ENCODE measurements at regions not wholly inside any gene's neighbourhood (a gene's known extent, or its start where the extent isn't known, plus 50 kb on each side); places are given as distances from the start of the nearest gene placed in this dataset.

- H3K27me3 Mint-ChIP-seq (ENCODE audit: low read depth, poor library complexity), result peaks cover 7% of the 10 kb centered on the region
- H3K4me1 Mint-ChIP-seq, result peaks cover 61% of the 10 kb centered on the region
- no peaks in the 10 kb centered on the region for H3K9me3 Mint-ChIP-seq
- no peaks in the 10 kb centered on the region for H3K36me3 Mint-ChIP-seq (ENCODE audit: low read depth)
- TF ChIP-seq CTCF (IDR thresholded peaks at IDR 0.05), result no peak
- DNase-seq, result no peak
- H3K4me3 Mint-ChIP-seq, result no peak overlapping the region
- H3K27ac Mint-ChIP-seq, result no peak overlapping the region
Observed at GRCh38 chr2:176494949-176495353, 225.7 kb downstream of the MTX2 start.

- Mint-ChIP-seq H3K4me1 (peaks cover 55% of the 10 kb centered on the region), H3K4me3 (no peak overlapping the region), H3K27me3 (ENCODE audit: low read depth, poor library complexity) (peaks cover 3% of the 10 kb centered on the region), H3K9me3 (no peaks in the 10 kb centered on the region), H3K36me3 (ENCODE audit: low read depth) (no peaks in the 10 kb centered on the region), H3K27ac (no peak overlapping the region)
- DNase-seq, result no peak
- TF ChIP-seq CTCF (IDR thresholded peaks at IDR 0.05), result no peak
Observed at GRCh38 chr2:176495826-176496225, 226.6 kb downstream of the MTX2 start.

- TF ChIP-seq CTCF (IDR thresholded peaks at IDR 0.05), result no peak
- no peak for DNase-seq
- H3K4me1 Mint-ChIP-seq, result peaks cover 55% of the 10 kb centered on the region
- H3K27me3 Mint-ChIP-seq (ENCODE audit: low read depth, poor library complexity), result peaks cover 3% of the 10 kb centered on the region
- H3K4me3 Mint-ChIP-seq, result no peak overlapping the region
- H3K27ac Mint-ChIP-seq, result no peak overlapping the region
- H3K36me3 Mint-ChIP-seq (ENCODE audit: low read depth), result no peaks in the 10 kb centered on the region
- no peaks in the 10 kb centered on the region for H3K9me3 Mint-ChIP-seq
Observed at GRCh38 chr2:176496761-176497160, 227.5 kb downstream of the MTX2 start.

- no peak overlapping the region for H3K4me3 Mint-ChIP-seq
- H3K36me3 Mint-ChIP-seq (ENCODE audit: low read depth), result no peaks in the 10 kb centered on the region
- peaks cover 59% of the 10 kb centered on the region for H3K4me1 Mint-ChIP-seq
- no peak for DNase-seq
- no peaks in the 10 kb centered on the region for H3K27me3 Mint-ChIP-seq (ENCODE audit: low read depth, poor library complexity)
- H3K27ac Mint-ChIP-seq, result no peak overlapping the region
- TF ChIP-seq CTCF (IDR thresholded peaks at IDR 0.05), result no peak
- H3K9me3 Mint-ChIP-seq, result no peaks in the 10 kb centered on the region
Observed at GRCh38 chr2:176500901-176501300, 231.7 kb downstream of the MTX2 start.

GRCh38 chr2:176501617-176502016 is 232.4 kb downstream of the MTX2 start:
- Mint-ChIP-seq H3K4me1 (peaks cover 54% of the 10 kb centered on the region), H3K27me3 (ENCODE audit: low read depth, poor library complexity) (no peaks in the 10 kb centered on the region), H3K36me3 (ENCODE audit: low read depth) (no peaks in the 10 kb centered on the region), H3K27ac (no peak overlapping the region), H3K9me3 (no peaks in the 10 kb centered on the region), H3K4me3 (no peak overlapping the region)
- no peak for DNase-seq
- TF ChIP-seq CTCF (IDR thresholded peaks at IDR 0.05), result no peak

- H3K36me3 Mint-ChIP-seq (ENCODE audit: low read depth), result no peaks in the 10 kb centered on the region
- H3K27me3 Mint-ChIP-seq (ENCODE audit: low read depth, poor library complexity), result no peaks in the 10 kb centered on the region
- no peak for DNase-seq
- no peak overlapping the region for H3K4me3 Mint-ChIP-seq
- no peaks in the 10 kb centered on the region for H3K9me3 Mint-ChIP-seq
- peaks cover 47% of the 10 kb centered on the region for H3K4me1 Mint-ChIP-seq
- no peak overlapping the region for H3K27ac Mint-ChIP-seq
- no peak for TF ChIP-seq CTCF (IDR thresholded peaks at IDR 0.05)
Observed at GRCh38 chr2:176502619-176503018, 233.4 kb downstream of the MTX2 start.
